GM12878 (cell line): ENCODE measurements at regions not wholly inside any gene's neighbourhood (a gene's known extent, or its start where the extent isn't known, plus 50 kb on each side); places are given as distances from the start of the nearest gene placed in this dataset.

Source experiments
- ATAC-seq: fragments of 200-7000 bp; cut with Tn5 transposase; 3 replicates; pipeline ENCODE4 v1.9.1; 2020; ENCODE audit warnings: mild to moderate bottlenecking, moderate library complexity
- BruUV-seq: library from RNA; stranded (reverse); fragments of 400-500 nt; replicated peaks from 2 replicates; lab custom pipeline; 2021; lab: Mats Ljungman, UMichigan
- CTCF ChIA-PET: fragments of 300-600 bp; sonication (Branson Sonifier 250); formaldehyde crosslinking; extraction: SDS; loops from one replicate; lab custom pipeline; 2021; ENCODE audit warnings: inconsistent platforms; lab: Yijun Ruan, JAX
- POLR2A ChIA-PET: fragments of 350-600 bp; formaldehyde crosslinking; extraction: SDS; loops from one replicate; lab custom pipeline; 2021; ENCODE audit warnings: inconsistent platforms; lab: Charles Lee
- RAD21 ChIA-PET: fragments of 300-600 bp; sonication (Branson Sonifier 250); formaldehyde crosslinking; loops from one replicate; lab custom pipeline; 2023; ENCODE audit warnings: antibody characterized with exemption; ENCODE audit not compliant: unreplicated experiment; lab: Charles Lee
- SMC1A ChIA-PET: fragments of 300-600 bp; sonication (Branson Sonifier 250); formaldehyde crosslinking; loops from one replicate; lab custom pipeline; 2023; ENCODE audit not compliant: unreplicated experiment, uncharacterized antibody; lab: Charles Lee
- DNase-seq: peaks from one replicate; pipeline ENCODE4 v3.0.0-alpha.2; 2011; ENCODE audit warnings: low read depth, low spot score
- FAIRE-seq: peaks from 3 replicates; lab custom pipeline; 2011; peaks lifted over from hg19 to GRCh38; lab: Jason Lieb, UNC
- H2AFZ ChIP-seq: 2 replicates; pipeline ENCODE4 v1.6.0; 2011; ENCODE audit warnings: low read depth, low read length, control low read depth; ENCODE audit not compliant: control insufficient read depth
- H3K27ac ChIP-seq: 2 replicates; pipeline ENCODE4 v1.5.1; 2011; ENCODE audit warnings: control low read depth; ENCODE audit not compliant: control insufficient read depth, insufficient read depth
- H3K27me3 ChIP-seq, 2 experiments: replicated peaks in 1 of 2; 2 replicates each; pipeline versions ENCODE4 v1.6.0 to v1.6.1; 2011; ENCODE audit warnings: low read length in 1 of 2; ENCODE audit not compliant: control insufficient read depth in 2 of 2, insufficient read depth in 2 of 2
- H3K36me3 ChIP-seq, 2 experiments: 2 replicates each; pipeline ENCODE4 v1.5.1; 2011; ENCODE audit warnings: low read length in 1 of 2; ENCODE audit not compliant: control insufficient read depth in 2 of 2, insufficient read depth in 2 of 2
- H3K4me1 ChIP-seq: 2 replicates; pipeline ENCODE4 v1.6.1; 2011; ENCODE audit warnings: mild to moderate bottlenecking, low read length, moderate library complexity, mixed read lengths; ENCODE audit not compliant: control insufficient read depth, insufficient read depth
- H3K4me2 ChIP-seq: 2 replicates; pipeline ENCODE4 v1.6.0; 2011; ENCODE audit warnings: control low read depth; ENCODE audit not compliant: control insufficient read depth, insufficient read depth
- H3K4me3 ChIP-seq: fragments of 200-600 bp; sonication (generic); 2 replicates; pipeline ENCODE4 v1.5.1; 2016
- H3K79me2 ChIP-seq: 2 replicates; pipeline ENCODE4 v1.6.0; 2011; ENCODE audit warnings: low read length; ENCODE audit not compliant: control insufficient read depth, insufficient read depth
- H3K9ac ChIP-seq: 2 replicates; pipeline ENCODE4 v1.8.0; 2011; ENCODE audit warnings: low read length, control low read depth, mixed read lengths; ENCODE audit not compliant: control insufficient read depth, insufficient read depth
- H3K9me3 ChIP-seq: replicated peaks from 3 replicates; pipeline ENCODE4 v1.5.1; 2011; ENCODE audit warnings: mild to moderate bottlenecking, low read length; ENCODE audit not compliant: control insufficient read depth, insufficient read depth
- H4K20me1 ChIP-seq: 2 replicates; pipeline ENCODE4 v1.6.0; 2011; ENCODE audit not compliant: control insufficient read depth, insufficient read depth
- BCL11A ChIP-seq: IDR thresholded peaks from 2 replicates; pipeline ENCODE4 v1.6.1; 2011; ENCODE audit warnings: low read depth, low read length
- CEBPB ChIP-seq, 2 experiments: fragments of 150-350 bp in 1 of 2; IDR thresholded peaks; 2 replicates each; pipeline ENCODE4 v1.6.1; 2012 to 2014; ENCODE audit warnings: low read depth in 2 of 2, low read length in 2 of 2, borderline replicate concordance in 1 of 2, inconsistent platforms in 1 of 2
- CHD4 ChIP-seq: fragments of 200-600 bp; sonication (generic); IDR thresholded peaks from 2 replicates; pipeline ENCODE4 v1.6.1; 2016; ENCODE audit warnings: mild to moderate bottlenecking
- CTCF ChIP-seq, 3 experiments: IDR thresholded peaks in 2 of 3; conservative IDR thresholded peaks in 1 of 3; 2 replicates each; pipeline ENCODE4 v1.5.1; 2011; ENCODE audit warnings: low read depth in 3 of 3, low read length in 3 of 3, mild to moderate bottlenecking in 3 of 3, control low read depth in 2 of 3, moderate library complexity in 2 of 3, inconsistent platforms in 1 of 3, mixed read lengths in 1 of 3; ENCODE audit not compliant: control insufficient read depth in 2 of 3, insufficient read depth in 1 of 3; ENCODE audit errors: extremely low read depth in 1 of 3
- MLLT1 ChIP-seq: fragments of 450-650 bp; IDR thresholded peaks from 2 replicates; pipeline ENCODE4 v1.6.1; 2016; ENCODE audit warnings: mild to moderate bottlenecking
- MTA3 ChIP-seq: IDR thresholded peaks from 2 replicates; pipeline ENCODE4 v1.6.1; 2012; ENCODE audit warnings: low read length, inconsistent platforms, borderline replicate concordance
- MYB ChIP-seq: fragments of 150-350 bp; IDR thresholded peaks from 2 replicates; pipeline ENCODE4 v1.6.1; 2014; ENCODE audit warnings: mild to moderate bottlenecking, low read depth, low read length, borderline replicate concordance
- POLR2A ChIP-seq: IDR thresholded peaks from 2 replicates; pipeline ENCODE4 v1.6.1; 2011; ENCODE audit warnings: low read depth, mild to moderate bottlenecking, low read length
- RUNX3 ChIP-seq: IDR thresholded peaks from 2 replicates; pipeline ENCODE4 v1.6.1; 2012; ENCODE audit warnings: low read length, inconsistent platforms
- SMAD5 ChIP-seq: IDR thresholded peaks from 2 replicates; pipeline ENCODE4 v1.6.1; 2016; ENCODE audit warnings: antibody characterized with exemption, low read depth
- SMC3 ChIP-seq: IDR thresholded peaks from 2 replicates; pipeline ENCODE4 v1.6.1; 2011; ENCODE audit warnings: low read length, improper control_type of control experiment, borderline replicate concordance
- SP1 ChIP-seq: IDR thresholded peaks from one replicate; pipeline ENCODE4 v1.6.1; 2011; ENCODE audit warnings: low read depth, low read length
- SREBF2 ChIP-seq: IDR thresholded peaks from 2 replicates; pipeline ENCODE4 v1.6.1; 2012; ENCODE audit warnings: mild to moderate bottlenecking, low read length
- STAT3 ChIP-seq: IDR thresholded peaks from 2 replicates; pipeline ENCODE4 v1.6.1; 2011; ENCODE audit warnings: low read depth, low read length, improper control_type of control experiment
- ZBED1 ChIP-seq: IDR thresholded peaks from 2 replicates; pipeline ENCODE4 v1.6.1; 2016; ENCODE audit warnings: borderline replicate concordance
- ZZZ3 ChIP-seq: IDR thresholded peaks from 2 replicates; pipeline ENCODE4 v1.6.1; 2011; ENCODE audit warnings: low read depth; ENCODE audit not compliant: control insufficient read depth, insufficient read length
- WGBS: methylation state at CpG from one replicate; pipeline ENCODE4 v1.1.6; 2016; ENCODE audit warnings: low lambda C conversion rate; ENCODE audit not compliant: insufficient replicate concordance, insufficient coverage; ENCODE audit errors: missing lambda C conversion rate; 5-methylcytosine and 5-hydroxymethylcytosine counted together
- in situ Hi-C: fragments of 300-500 bp; cut with MboI; formaldehyde crosslinking; loops from 9 replicates; pipeline ENCODE4 v1.14.3; 2018; ENCODE audit warnings: mixed read lengths
- intact Hi-C: fragments of 100-400 bp; cut with micrococcal nuclease; formaldehyde crosslinking; loops from one replicate; pipeline ENCODE4 v1.14.2; 2022; ENCODE audit not compliant: unreplicated experiment

- Histone ChIP-seq H3K27me3 (no peaks in the 10 kb centered on the region; a peak in 1 of 4 replicates), H3K4me2 (no peak overlapping the region), H3K36me3 (no peaks in the 10 kb centered on the region), H2AFZ (no peak overlapping the region), H3K79me2 (no peaks in the 10 kb centered on the region), H4K20me1 (no peaks in the 10 kb centered on the region)
- RAD21 ChIA-PET = interaction anchor here (1.1 kb wide), 1 partner anchor 152 kb away, joined by 3 read pairs; no protein-coding TSS in a partner anchor
- ATAC-seq = no peak
- SMC1A ChIA-PET = interaction anchor here (1.0 kb wide), 2 partner anchors 55 to 152 kb away, joined by 3 read pairs; no protein-coding TSS in a partner anchor
- TF ChIP-seq MTA3 (no peak), RUNX3 (no peak), MYB (no peak), POLR2A (no peak), ZZZ3 (no peak), SMC3 (no peak), SREBF2 (no peak), ZBED1 (no peak)
- TF ChIP-seq, all 136 proteins: peak for 0
- H3K27ac ChIP-seq = no peak overlapping the region
- no peak overlapping the region for H3K9ac ChIP-seq
- in situ Hi-C loops = no loop called here
- DNase-seq = no peak
- BruUV-seq = no TSS peak
- WGBS = 53% methylated on average over 7 of the region's 7 CpGs
- ChIA-PET CTCF (interaction anchor here (0.6 to 1.6 kb wide), 5 partner anchors 33 to 871 kb away, joined by 3 to 9 read pairs (median 4); no protein-coding TSS in a partner anchor), POLR2A (no interaction called here)
- FAIRE-seq = no peak
- no peaks in the 10 kb centered on the region for H3K4me1 ChIP-seq
- intact Hi-C loops = no loop called here
- H3K9me3 ChIP-seq = no peaks in the 10 kb centered on the region
- H3K4me3 ChIP-seq = no peak overlapping the region
Measured at GRCh38 chr3:107269136-107269535, 108.1 kb upstream of the CCDC54 start.

GRCh38 chr3:107271787-107272387, 105.4 kb upstream of the CCDC54 start:
- POLR2A ChIA-PET = no interaction called here
- WGBS = 15% methylated on average over 3 of the region's 3 CpGs
- no peaks in the 10 kb centered on the region for H3K79me2 ChIP-seq
- no peaks in the 10 kb centered on the region for H3K9me3 ChIP-seq
- CTCF ChIA-PET = interaction anchor here (0.6 to 3.6 kb wide), 36 partner anchors 9 to 1205 kb away, joined by 3 to 56 read pairs (median 4); no protein-coding TSS in a partner anchor
- DNase-seq (no peak), ATAC-seq (peak; percentile 74), FAIRE-seq (peak; percentile 83)
- in situ Hi-C loops = no loop called here
- SMC1A ChIA-PET = interaction anchor here (0.6 to 5.4 kb wide), 12 partner anchors 8 to 679 kb away, joined by 3 to 20 read pairs (median 3); no protein-coding TSS in a partner anchor
- RAD21 ChIA-PET = interaction anchor here (0.6 to 4.1 kb wide), 5 partner anchors 17 to 272 kb away, joined by 3 to 27 read pairs (median 4); no protein-coding TSS in a partner anchor
- no peaks in the 10 kb centered on the region for H4K20me1 ChIP-seq
- no TSS peak for BruUV-seq
- H3K4me1 ChIP-seq = no peaks in the 10 kb centered on the region
- H3K27me3 ChIP-seq = no peaks in the 10 kb centered on the region; a peak in 1 of 4 replicates
- H2AFZ ChIP-seq = no peak overlapping the region
- no peak overlapping the region for H3K9ac ChIP-seq
- no peak overlapping the region for H3K4me2 ChIP-seq
- intact Hi-C loops = loop anchor here (1.0 to 2.0 kb wide), 2 partner anchors 149 to 271 kb away; no protein-coding TSS in a partner anchor
- no peak overlapping the region for H3K4me3 ChIP-seq
- no peak overlapping the region for H3K27ac ChIP-seq
- no peaks in the 10 kb centered on the region for H3K36me3 ChIP-seq
- TF ChIP-seq CHD4 (no peak), STAT3 (no peak), SP1 (no peak), CTCF (IDR thresholded peaks at IDR 0.05 in 2 of 3, conservative IDR thresholded peaks at IDR 0.05 in 1 of 3; ENCODE audit: control insufficient read depth in 2 of 3, extremely low read depth in 1 of 3, insufficient read depth in 1 of 3, low read depth in 3 of 3, low read length in 3 of 3) (peak; percentile 46 to 62 (median 53); a peak in 5 of 6 replicates), SMAD5 (no peak), CEBPB (IDR thresholded peaks at IDR 0.05; ENCODE audit: borderline replicate concordance in 1 of 2, low read depth in 2 of 2, low read length in 2 of 2) (no peak), BCL11A (no peak), MLLT1 (no peak)
